GM06990 (cell line): ENCODE measurements at regions not wholly inside any gene's neighbourhood (a gene's known extent, or its start where the extent isn't known, plus 50 kb on each side); places are given as distances from the start of the nearest gene placed in this dataset.

ENCODE experiments used
- DNase-seq: peaks from one replicate; pipeline ENCODE4 v3.0.0-alpha.2; 2011; ENCODE audit not compliant: insufficient read length; ENCODE audit errors: extremely low read depth
- H3K27me3 ChIP-seq: replicated peaks from 2 replicates; pipeline ENCODE4 v1.6.0; 2011; ENCODE audit warnings: low read length; ENCODE audit not compliant: control insufficient read depth, insufficient read depth
- H3K36me3 ChIP-seq: 2 replicates; pipeline ENCODE4 v1.5.1; 2011; ENCODE audit warnings: low read length; ENCODE audit not compliant: control insufficient read depth, insufficient read depth
- H3K4me3 ChIP-seq: replicated peaks from 2 replicates; pipeline ENCODE4 v1.5.1; 2011; ENCODE audit warnings: low read depth, mild to moderate bottlenecking, control low read depth, low read length
- TF ChIP-seq, protein P1 (sequence below): IDR thresholded peaks from 2 replicates; pipeline ENCODE4 v1.5.1; 2011; ENCODE audit warnings: low read length, control low read depth, mild to moderate bottlenecking, inconsistent platforms; ENCODE audit not compliant: insufficient read depth, poor library complexity, severe bottlenecking

DNA sequence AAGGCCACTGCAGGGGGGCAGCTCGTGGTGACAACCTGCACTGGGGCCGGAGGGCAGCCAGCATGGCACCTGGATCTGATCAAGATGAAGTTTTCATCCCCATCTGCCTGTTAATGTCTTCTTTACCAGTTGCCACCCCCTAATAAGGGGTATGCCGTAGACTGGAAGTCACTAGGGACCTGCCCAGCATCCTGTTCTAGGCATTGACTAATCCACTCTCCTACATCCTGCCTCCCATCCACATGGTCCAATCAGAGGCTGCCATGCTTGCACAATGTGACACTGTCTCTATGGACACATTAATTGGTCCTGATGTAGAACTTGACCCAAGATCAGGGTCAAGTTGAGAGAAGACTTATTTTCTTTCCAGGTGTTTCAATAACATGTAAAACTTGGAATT, 95.1 kb upstream of the LCLAT1 start:
- Histone ChIP-seq H3K4me3 (no peak overlapping the region), H3K27me3 (no peaks in the 10 kb centered on the region), H3K36me3 (no peaks in the 10 kb centered on the region)
- DNase-seq = no peak
- TF ChIP-seq, protein P1, sequence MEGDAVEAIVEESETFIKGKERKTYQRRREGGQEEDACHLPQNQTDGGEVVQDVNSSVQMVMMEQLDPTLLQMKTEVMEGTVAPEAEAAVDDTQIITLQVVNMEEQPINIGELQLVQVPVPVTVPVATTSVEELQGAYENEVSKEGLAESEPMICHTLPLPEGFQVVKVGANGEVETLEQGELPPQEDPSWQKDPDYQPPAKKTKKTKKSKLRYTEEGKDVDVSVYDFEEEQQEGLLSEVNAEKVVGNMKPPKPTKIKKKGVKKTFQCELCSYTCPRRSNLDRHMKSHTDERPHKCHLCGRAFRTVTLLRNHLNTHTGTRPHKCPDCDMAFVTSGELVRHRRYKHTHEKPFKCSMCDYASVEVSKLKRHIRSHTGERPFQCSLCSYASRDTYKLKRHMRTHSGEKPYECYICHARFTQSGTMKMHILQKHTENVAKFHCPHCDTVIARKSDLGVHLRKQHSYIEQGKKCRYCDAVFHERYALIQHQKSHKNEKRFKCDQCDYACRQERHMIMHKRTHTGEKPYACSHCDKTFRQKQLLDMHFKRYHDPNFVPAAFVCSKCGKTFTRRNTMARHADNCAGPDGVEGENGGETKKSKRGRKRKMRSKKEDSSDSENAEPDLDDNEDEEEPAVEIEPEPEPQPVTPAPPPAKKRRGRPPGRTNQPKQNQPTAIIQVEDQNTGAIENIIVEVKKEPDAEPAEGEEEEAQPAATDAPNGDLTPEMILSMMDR = no peak

DNA sequence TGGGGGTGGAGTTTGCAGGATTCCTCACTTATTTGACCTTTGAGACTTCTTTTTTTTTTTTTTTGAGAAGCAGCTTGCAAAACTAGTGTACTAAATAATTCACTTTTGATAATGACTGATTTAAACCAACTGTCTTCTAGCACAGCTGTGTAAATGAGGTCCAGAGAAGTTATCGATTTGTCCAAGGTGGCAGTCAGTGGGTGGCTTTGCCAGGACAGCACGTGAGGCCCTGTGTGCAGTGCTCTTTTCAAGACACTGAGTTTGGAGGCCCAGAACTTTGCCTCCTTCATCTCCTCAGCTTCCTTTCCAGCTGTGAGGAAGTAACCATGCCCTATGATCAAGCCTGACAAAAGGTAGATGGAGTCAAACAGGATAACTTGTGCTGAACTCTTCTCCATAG, 92.9 kb upstream of the LCLAT1 start:
- H3K27me3 ChIP-seq = no peaks in the 10 kb centered on the region
- H3K36me3 ChIP-seq = no peaks in the 10 kb centered on the region
- TF ChIP-seq, protein P1 = no peak
- DNase-seq = no peak
- H3K4me3 ChIP-seq = no peak overlapping the region

DNA sequence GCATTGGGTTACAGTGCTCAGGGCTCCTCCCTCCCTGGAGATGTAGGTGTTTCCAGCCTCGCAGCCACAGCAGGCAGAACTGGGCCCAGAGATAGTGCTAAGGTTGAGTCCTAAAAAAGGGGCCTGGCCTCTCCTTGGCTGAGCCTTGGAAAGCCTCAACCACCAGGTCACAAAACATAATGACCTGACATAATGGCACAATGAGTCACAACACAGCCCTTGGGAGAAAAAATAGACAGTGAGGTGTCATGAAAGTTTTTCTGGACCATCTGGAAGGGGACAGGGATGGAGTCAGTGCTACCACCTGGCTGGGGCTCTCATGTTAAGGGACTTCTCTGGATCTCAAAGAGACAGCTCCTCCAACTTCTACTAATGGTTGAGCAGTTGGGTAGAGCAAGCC, 92.4 kb upstream of the LCLAT1 start:
- DNase-seq = no peak
- H3K36me3 ChIP-seq = no peaks in the 10 kb centered on the region

DNA sequence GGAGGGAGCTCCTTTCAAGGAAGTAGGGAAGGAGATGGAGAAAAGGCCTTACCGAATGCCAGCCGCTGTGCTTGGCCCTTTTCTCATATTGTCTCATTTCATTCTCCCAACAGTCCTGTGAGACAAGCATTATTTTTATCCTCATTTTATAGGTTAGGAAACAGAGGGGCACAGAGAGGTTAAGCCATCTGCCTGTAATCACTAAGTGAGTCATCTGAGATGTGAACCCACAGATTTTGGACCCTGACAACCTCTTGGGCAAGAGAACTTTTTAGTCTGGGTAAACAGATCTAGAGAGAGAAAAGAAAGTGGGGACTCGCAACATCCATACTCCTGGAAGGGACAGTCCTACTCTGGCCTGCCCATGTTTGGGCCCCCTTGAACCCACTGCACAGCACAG, 91.7 kb upstream of the LCLAT1 start:
- no peak for DNase-seq
- no peak overlapping the region for H3K4me3 ChIP-seq
- H3K27me3 ChIP-seq = no peaks in the 10 kb centered on the region
- no peaks in the 10 kb centered on the region for H3K36me3 ChIP-seq
- TF ChIP-seq, protein P1 = no peak

More for the DNA sequence above, 92.4 kb upstream of the LCLAT1 start:
- TF ChIP-seq, protein P1 = no peak
- Histone ChIP-seq H3K27me3 (no peaks in the 10 kb centered on the region), H3K4me3 (no peak overlapping the region)

DNA sequence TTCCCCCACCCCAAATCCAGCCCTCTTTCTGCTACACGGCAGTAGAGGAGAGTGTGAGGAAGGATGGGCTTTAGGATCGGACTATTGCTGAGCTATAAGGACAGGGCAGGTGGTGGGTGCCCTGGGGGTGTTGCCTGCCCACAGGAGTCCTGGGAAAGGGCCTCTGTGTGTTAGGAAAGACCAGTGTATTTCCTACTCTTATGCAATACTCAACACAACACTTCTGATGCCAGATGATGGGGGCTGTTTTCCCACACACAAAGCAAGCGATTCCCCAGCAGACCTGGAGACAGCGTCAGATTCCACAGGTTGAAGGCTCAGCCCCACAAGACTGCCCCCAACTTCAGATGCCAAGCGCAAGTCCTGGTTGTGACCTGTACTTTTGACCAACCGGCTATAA, 91.0 kb upstream of the LCLAT1 start:
- TF ChIP-seq, protein P1 = no peak
- H3K4me3 ChIP-seq = no peak overlapping the region
- no peaks in the 10 kb centered on the region for H3K27me3 ChIP-seq
- DNase-seq = no peak
- no peaks in the 10 kb centered on the region for H3K36me3 ChIP-seq

DNA sequence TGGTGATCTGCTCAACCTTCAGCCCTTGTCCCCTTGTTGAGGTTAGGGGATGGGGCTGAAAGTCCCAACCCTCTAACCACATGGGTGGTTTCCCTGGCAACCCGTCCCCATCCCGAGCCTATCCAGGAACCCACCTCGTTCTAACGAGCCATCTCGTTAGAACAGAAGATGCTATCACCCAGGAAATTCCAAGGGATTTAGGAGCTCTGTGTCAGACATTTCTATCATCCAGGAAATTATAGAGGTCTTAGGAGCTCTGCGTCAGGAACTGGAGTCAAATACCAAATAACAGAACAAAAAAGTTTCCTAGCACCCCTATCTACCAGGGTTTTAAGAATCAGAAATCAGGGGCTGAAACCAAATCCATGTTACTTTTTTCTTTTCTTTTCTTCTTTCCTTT, 90.3 kb upstream of the LCLAT1 start:
- TF ChIP-seq, protein P1 = no peak
- H3K27me3 ChIP-seq = no peaks in the 10 kb centered on the region
- DNase-seq = no peak
- no peaks in the 10 kb centered on the region for H3K36me3 ChIP-seq
- H3K4me3 ChIP-seq = no peak overlapping the region
